Endothelial cell of umbilical vein (primary cell): ENCODE measurements at regions not wholly inside any gene's neighbourhood (a gene's known extent, or its start where the extent isn't known, plus 50 kb on each side); places are given as distances from the start of the nearest gene placed in this dataset.

Experiments used
- BruUV-seq: library from RNA; stranded (reverse); fragments of 400-500 nt; replicated peaks from 2 replicates; lab custom pipeline; 2021; lab: Mats Ljungman, UMichigan
- CTCF ChIA-PET: fragments of 300-600, 350-600 bp; sonication (Branson Sonifier 250); formaldehyde crosslinking; loops from one replicate; lab custom pipeline; 2021; ENCODE audit warnings: antibody characterized with exemption, inconsistent platforms; lab: Charles Lee
- POLR2A ChIA-PET: fragments of 300-600, 350-600 bp; sonication (Branson Sonifier 250); formaldehyde crosslinking; loops from one replicate; lab custom pipeline; 2021; ENCODE audit warnings: antibody characterized with exemption, inconsistent platforms; lab: Charles Lee
- DNase-seq: peaks from one replicate; pipeline ENCODE4 v3.0.0-alpha.2; 2011; ENCODE audit warnings: low read depth, low spot score
- FAIRE-seq: peaks from 2 replicates; lab custom pipeline; 2011; peaks lifted over from hg19 to GRCh38; lab: Jason Lieb, UNC
- H2AFZ ChIP-seq: 2 replicates; pipeline ENCODE4 v1.6.0; 2012; ENCODE audit warnings: low read depth, low read length, control low read depth, inconsistent platforms
- H3K27ac ChIP-seq: 2 replicates; pipeline ENCODE4 v1.5.1; 2011; ENCODE audit warnings: low read depth, mild to moderate bottlenecking, control low read depth, low read length, moderate library complexity; ENCODE audit not compliant: insufficient read depth
- H3K27me3 ChIP-seq, 2 experiments: 2 replicates each; pipeline versions ENCODE4 v1.6.0 to v1.6.1; 2011; ENCODE audit warnings: low read length in 2 of 2, mixed read lengths in 1 of 2; ENCODE audit not compliant: control insufficient read depth in 2 of 2, insufficient read depth in 2 of 2
- H3K36me3 ChIP-seq, 2 experiments: 2 replicates in 1 of 2; 3 replicates in 1 of 2; pipeline ENCODE4 v1.5.1; 2011; ENCODE audit warnings: low read length in 2 of 2, mild to moderate bottlenecking in 1 of 2, moderate library complexity in 1 of 2; ENCODE audit not compliant: control insufficient read depth in 2 of 2, insufficient read depth in 2 of 2; ENCODE audit errors: extremely low read depth in 1 of 2
- H3K4me1 ChIP-seq: 3 replicates; pipeline ENCODE4 v1.5.1; 2011; ENCODE audit warnings: mild to moderate bottlenecking, low read length; ENCODE audit not compliant: control insufficient read depth, insufficient read depth; ENCODE audit errors: extremely low read depth
- H3K4me2 ChIP-seq: 2 replicates; pipeline ENCODE4 v1.6.1; 2011; ENCODE audit warnings: low read length, control low read depth, mixed read lengths; ENCODE audit not compliant: insufficient read depth
- H3K4me3 ChIP-seq, 3 experiments: fragments of 200-600 bp in 1 of 3; sonication (generic), shearing (Covaris generic) in 1 of 3; replicated peaks in 1 of 3; 2 replicates each; pipeline ENCODE4 v1.5.1; 2011 to 2016; ENCODE audit warnings: control low read depth in 3 of 3, low read length in 3 of 3, mild to moderate bottlenecking in 2 of 3, inconsistent platforms in 1 of 3, low read depth in 1 of 3, moderate library complexity in 1 of 3; ENCODE audit not compliant: insufficient read depth in 1 of 3
- H3K79me2 ChIP-seq: 2 replicates; pipeline ENCODE4 v1.6.0; 2012; ENCODE audit warnings: low read length, inconsistent platforms; ENCODE audit not compliant: control insufficient read depth, insufficient read depth
- H3K9ac ChIP-seq: replicated peaks from 2 replicates; pipeline ENCODE3; 2011; ENCODE audit warnings: low read length, control low read depth; ENCODE audit not compliant: insufficient read depth; ENCODE audit errors: extremely low read depth
- H3K9me1 ChIP-seq: replicated peaks from 3 replicates; pipeline ENCODE4 v1.6.0; 2011; ENCODE audit warnings: mild to moderate bottlenecking, low read length; ENCODE audit not compliant: control insufficient read depth, insufficient read depth; ENCODE audit errors: extremely low read depth
- H3K9me3 ChIP-seq: replicated peaks from 2 replicates; pipeline ENCODE4 v1.5.1; 2012; ENCODE audit warnings: low read length, inconsistent platforms; ENCODE audit not compliant: control insufficient read depth, insufficient read depth
- H4K20me1 ChIP-seq: replicated peaks from 2 replicates; pipeline ENCODE3; 2011; ENCODE audit warnings: mild to moderate bottlenecking, low read length; ENCODE audit not compliant: control insufficient read depth, insufficient read depth; ENCODE audit errors: extremely low read depth
- CTCF ChIP-seq, 2 donors: IDR thresholded peaks; 1 replicate in 1 of 2; 2 replicates in 1 of 2; pipeline ENCODE4 v1.5.1; 2011; ENCODE audit warnings: low read length in 2 of 2, mild to moderate bottlenecking in 2 of 2, moderate library complexity in 2 of 2, control low read depth in 1 of 2, inconsistent platforms in 1 of 2, low read depth in 1 of 2; ENCODE audit not compliant: insufficient read depth in 1 of 2; ENCODE audit errors: extremely low read depth in 1 of 2
- EZH2 ChIP-seq: IDR thresholded peaks from 2 replicates; pipeline ENCODE4 v1.6.1; 2012; ENCODE audit warnings: borderline replicate concordance, low read depth, mild to moderate bottlenecking, moderate library complexity, low read length, inconsistent platforms; ENCODE audit not compliant: severe bottlenecking
- FOS ChIP-seq: IDR thresholded peaks from 2 replicates; pipeline ENCODE4 v1.6.1; 2011; ENCODE audit warnings: mild to moderate bottlenecking, low read length, moderate library complexity, borderline replicate concordance; ENCODE audit not compliant: insufficient read depth
- GATA2 ChIP-seq: IDR thresholded peaks from 2 replicates; pipeline ENCODE4 v1.7.0; 2011; ENCODE audit warnings: low read depth, mild to moderate bottlenecking, moderate library complexity, mixed read lengths, low read length; ENCODE audit not compliant: insufficient read length, insufficient read depth
- JUN ChIP-seq: IDR thresholded peaks from 2 replicates; pipeline ENCODE4 v1.6.1; 2011; ENCODE audit warnings: borderline replicate concordance, low read depth; ENCODE audit not compliant: insufficient read length, insufficient read depth
- MAX ChIP-seq: IDR thresholded peaks from 2 replicates; pipeline ENCODE4 v1.6.1; 2011; ENCODE audit not compliant: insufficient read depth, insufficient read length
- MYC ChIP-seq: IDR thresholded peaks from one replicate; pipeline ENCODE4 v1.6.1; 2011; ENCODE audit warnings: mild to moderate bottlenecking, low read depth, low read length
- POLR2A ChIP-seq: IDR thresholded peaks from 2 replicates; pipeline ENCODE4 v1.6.1; 2012; ENCODE audit warnings: low read depth, mild to moderate bottlenecking, control low read depth, low read length
- POLR2AphosphoS5 ChIP-seq: IDR thresholded peaks from 2 replicates; pipeline ENCODE4 v1.6.1; 2012; ENCODE audit warnings: low read depth, mild to moderate bottlenecking, control low read depth, low read length, moderate library complexity; ENCODE audit not compliant: insufficient read depth
- dilution Hi-C: fragments of 300-500 bp; cut with MboI; formaldehyde crosslinking; loops from one replicate; pipeline ENCODE4 v1.15.0; 2019; ENCODE audit warnings: low sequenced_read_pairs; ENCODE audit not compliant: extremely low pct_ligation_motif_present
- intact Hi-C: fragments of 100-400 bp; cut with micrococcal nuclease; formaldehyde crosslinking; loops from one replicate; pipeline ENCODE4 v1.10.0; 2022

- Histone ChIP-seq H3K36me3 (no peaks in the 10 kb centered on the region), H3K4me2 (no peak overlapping the region), H3K9me1 (no peaks in the 10 kb centered on the region), H4K20me1 (no peaks in the 10 kb centered on the region), H3K9ac (no peak overlapping the region), H3K27me3 (no peaks in the 10 kb centered on the region), H3K4me3 (no peak overlapping the region), H3K79me2 (no peaks in the 10 kb centered on the region), H3K27ac (no peak overlapping the region), H3K9me3 (no peaks in the 10 kb centered on the region), H2AFZ (no peak overlapping the region), H3K4me1 (no peaks in the 10 kb centered on the region)
- FAIRE-seq = no peak
- no TSS peak for BruUV-seq
- intact Hi-C loops (no loop called here), dilution Hi-C loops (no loop called here)
- POLR2A ChIA-PET = no interaction called here
- TF ChIP-seq GATA2 (no peak), MAX (no peak), POLR2A (no peak), CTCF (IDR thresholded peaks at IDR 0.05; ENCODE audit: extremely low read depth in 1 of 2, insufficient read depth in 1 of 2, low read depth in 1 of 2, low read length in 2 of 2) (no peak), JUN (no peak)
- no peak for DNase-seq
- CTCF ChIA-PET = no interaction called here
These were observed 1134.9 kb upstream of the LRRN3 start for GRCh38 chr7:109955986-109956385.

- no peak for FAIRE-seq
- CTCF ChIA-PET = no interaction called here
These were observed 1134.0 kb upstream of the LRRN3 start for GRCh38 chr7:109956916-109957315.

More at GRCh38 chr7:109956916-109957315, 1134.0 kb upstream of the LRRN3 start:
- no peaks in the 10 kb centered on the region for H3K27me3 ChIP-seq
- BruUV-seq = no TSS peak
- H3K4me1 ChIP-seq = no peaks in the 10 kb centered on the region
- no peak for DNase-seq
- dilution Hi-C loops (no loop called here), intact Hi-C loops (no loop called here)
- TF ChIP-seq CTCF (IDR thresholded peaks at IDR 0.05; ENCODE audit: extremely low read depth in 1 of 2, insufficient read depth in 1 of 2, low read depth in 1 of 2, low read length in 2 of 2) (no peak), MYC (no peak), FOS (no peak), EZH2 (no peak), JUN (no peak), POLR2A (no peak), POLR2AphosphoS5 (no peak), GATA2 (no peak), MAX (no peak)
- no peaks in the 10 kb centered on the region for H3K79me2 ChIP-seq
- no peak overlapping the region for H2AFZ ChIP-seq
- no peak overlapping the region for H3K4me3 ChIP-seq
- no peak overlapping the region for H3K4me2 ChIP-seq
- H3K27ac ChIP-seq = no peak overlapping the region
- no peaks in the 10 kb centered on the region for H4K20me1 ChIP-seq
- H3K9me3 ChIP-seq = no peaks in the 10 kb centered on the region
- POLR2A ChIA-PET = no interaction called here
- H3K9me1 ChIP-seq = no peaks in the 10 kb centered on the region
- H3K36me3 ChIP-seq = no peaks in the 10 kb centered on the region
- H3K9ac ChIP-seq = no peak overlapping the region
